Fibroblast of lung (primary cell): ENCODE measurements at regions not wholly inside any gene's neighbourhood (a gene's known extent, or its start where the extent isn't known, plus 50 kb on each side); places are given as distances from the start of the nearest gene placed in this dataset.

Experiments used
- CTCF ChIP-seq, 2 donors: IDR thresholded peaks in 1 of 2; conservative IDR thresholded peaks in 1 of 2; 1 replicate in 1 of 2; 2 replicates in 1 of 2; pipeline ENCODE4 v1.5.1; 2011 to 2012; ENCODE audit warnings: low read length in 2 of 2, control low read depth in 1 of 2, inconsistent platforms in 1 of 2, low read depth in 1 of 2, mild to moderate bottlenecking in 1 of 2
- EZH2 ChIP-seq: IDR thresholded peaks from 2 replicates; pipeline ENCODE4 v1.5.1; 2012; ENCODE audit warnings: low read length, control low read depth, mild to moderate bottlenecking; ENCODE audit errors: missing control alignments

- TF ChIP-seq CTCF (conservative IDR thresholded peaks at IDR 0.05 in 1 of 2, IDR thresholded peaks at IDR 0.05 in 1 of 2; ENCODE audit: low read depth in 1 of 2, low read length in 2 of 2) (no peak), EZH2 (no peak)
Observed at GRCh38 chr20:56925831-56926170, 296.7 kb downstream of the TFAP2C start.
